ENCODE measurements at regions not wholly inside any gene's neighbourhood (a gene's known extent, or its start where the extent isn't known, plus 50 kb on each side); places are given as distances from the start of the nearest gene placed in this dataset.

GRCh38 chr3:17932136-17932771 lies 189.8 kb upstream of the TBC1D5 start:
- TF ChIP-seq JUNB (IDR thresholded peaks at IDR 0.05; ENCODE audit: unreplicated experiment) (no peak), EZH2 (IDR thresholded peaks at IDR 0.05; ENCODE audit: low read depth, unreplicated experiment) (no peak), REST (IDR thresholded peaks at IDR 0.05; ENCODE audit: unreplicated experiment) (no peak), POLR2AphosphoS5 (IDR thresholded peaks at IDR 0.05; ENCODE audit: low read depth) (no peak), ZNF114 (CRISPR knock-in tag; IDR thresholded peaks at IDR 0.05) (no peak), CREB1 (CRISPR knock-in tag; IDR thresholded peaks at IDR 0.05; ENCODE audit: low read depth) (no peak), EZH2phosphoT487 (IDR thresholded peaks at IDR 0.05; ENCODE audit: unreplicated experiment) (no peak), STAT1 (IDR thresholded peaks at IDR 0.05; ENCODE audit: unreplicated experiment) (no peak)
- TF ChIP-seq, protein P1, sequence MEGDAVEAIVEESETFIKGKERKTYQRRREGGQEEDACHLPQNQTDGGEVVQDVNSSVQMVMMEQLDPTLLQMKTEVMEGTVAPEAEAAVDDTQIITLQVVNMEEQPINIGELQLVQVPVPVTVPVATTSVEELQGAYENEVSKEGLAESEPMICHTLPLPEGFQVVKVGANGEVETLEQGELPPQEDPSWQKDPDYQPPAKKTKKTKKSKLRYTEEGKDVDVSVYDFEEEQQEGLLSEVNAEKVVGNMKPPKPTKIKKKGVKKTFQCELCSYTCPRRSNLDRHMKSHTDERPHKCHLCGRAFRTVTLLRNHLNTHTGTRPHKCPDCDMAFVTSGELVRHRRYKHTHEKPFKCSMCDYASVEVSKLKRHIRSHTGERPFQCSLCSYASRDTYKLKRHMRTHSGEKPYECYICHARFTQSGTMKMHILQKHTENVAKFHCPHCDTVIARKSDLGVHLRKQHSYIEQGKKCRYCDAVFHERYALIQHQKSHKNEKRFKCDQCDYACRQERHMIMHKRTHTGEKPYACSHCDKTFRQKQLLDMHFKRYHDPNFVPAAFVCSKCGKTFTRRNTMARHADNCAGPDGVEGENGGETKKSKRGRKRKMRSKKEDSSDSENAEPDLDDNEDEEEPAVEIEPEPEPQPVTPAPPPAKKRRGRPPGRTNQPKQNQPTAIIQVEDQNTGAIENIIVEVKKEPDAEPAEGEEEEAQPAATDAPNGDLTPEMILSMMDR (conservative IDR thresholded peaks at IDR 0.05; ENCODE audit: low read depth in 2 of 2) = no peak
- TF ChIP-seq, protein P2, sequence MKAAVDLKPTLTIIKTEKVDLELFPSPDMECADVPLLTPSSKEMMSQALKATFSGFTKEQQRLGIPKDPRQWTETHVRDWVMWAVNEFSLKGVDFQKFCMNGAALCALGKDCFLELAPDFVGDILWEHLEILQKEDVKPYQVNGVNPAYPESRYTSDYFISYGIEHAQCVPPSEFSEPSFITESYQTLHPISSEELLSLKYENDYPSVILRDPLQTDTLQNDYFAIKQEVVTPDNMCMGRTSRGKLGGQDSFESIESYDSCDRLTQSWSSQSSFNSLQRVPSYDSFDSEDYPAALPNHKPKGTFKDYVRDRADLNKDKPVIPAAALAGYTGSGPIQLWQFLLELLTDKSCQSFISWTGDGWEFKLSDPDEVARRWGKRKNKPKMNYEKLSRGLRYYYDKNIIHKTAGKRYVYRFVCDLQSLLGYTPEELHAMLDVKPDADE (IDR thresholded peaks at IDR 0.05) = no peak
- TF ChIP-seq, protein P3, sequence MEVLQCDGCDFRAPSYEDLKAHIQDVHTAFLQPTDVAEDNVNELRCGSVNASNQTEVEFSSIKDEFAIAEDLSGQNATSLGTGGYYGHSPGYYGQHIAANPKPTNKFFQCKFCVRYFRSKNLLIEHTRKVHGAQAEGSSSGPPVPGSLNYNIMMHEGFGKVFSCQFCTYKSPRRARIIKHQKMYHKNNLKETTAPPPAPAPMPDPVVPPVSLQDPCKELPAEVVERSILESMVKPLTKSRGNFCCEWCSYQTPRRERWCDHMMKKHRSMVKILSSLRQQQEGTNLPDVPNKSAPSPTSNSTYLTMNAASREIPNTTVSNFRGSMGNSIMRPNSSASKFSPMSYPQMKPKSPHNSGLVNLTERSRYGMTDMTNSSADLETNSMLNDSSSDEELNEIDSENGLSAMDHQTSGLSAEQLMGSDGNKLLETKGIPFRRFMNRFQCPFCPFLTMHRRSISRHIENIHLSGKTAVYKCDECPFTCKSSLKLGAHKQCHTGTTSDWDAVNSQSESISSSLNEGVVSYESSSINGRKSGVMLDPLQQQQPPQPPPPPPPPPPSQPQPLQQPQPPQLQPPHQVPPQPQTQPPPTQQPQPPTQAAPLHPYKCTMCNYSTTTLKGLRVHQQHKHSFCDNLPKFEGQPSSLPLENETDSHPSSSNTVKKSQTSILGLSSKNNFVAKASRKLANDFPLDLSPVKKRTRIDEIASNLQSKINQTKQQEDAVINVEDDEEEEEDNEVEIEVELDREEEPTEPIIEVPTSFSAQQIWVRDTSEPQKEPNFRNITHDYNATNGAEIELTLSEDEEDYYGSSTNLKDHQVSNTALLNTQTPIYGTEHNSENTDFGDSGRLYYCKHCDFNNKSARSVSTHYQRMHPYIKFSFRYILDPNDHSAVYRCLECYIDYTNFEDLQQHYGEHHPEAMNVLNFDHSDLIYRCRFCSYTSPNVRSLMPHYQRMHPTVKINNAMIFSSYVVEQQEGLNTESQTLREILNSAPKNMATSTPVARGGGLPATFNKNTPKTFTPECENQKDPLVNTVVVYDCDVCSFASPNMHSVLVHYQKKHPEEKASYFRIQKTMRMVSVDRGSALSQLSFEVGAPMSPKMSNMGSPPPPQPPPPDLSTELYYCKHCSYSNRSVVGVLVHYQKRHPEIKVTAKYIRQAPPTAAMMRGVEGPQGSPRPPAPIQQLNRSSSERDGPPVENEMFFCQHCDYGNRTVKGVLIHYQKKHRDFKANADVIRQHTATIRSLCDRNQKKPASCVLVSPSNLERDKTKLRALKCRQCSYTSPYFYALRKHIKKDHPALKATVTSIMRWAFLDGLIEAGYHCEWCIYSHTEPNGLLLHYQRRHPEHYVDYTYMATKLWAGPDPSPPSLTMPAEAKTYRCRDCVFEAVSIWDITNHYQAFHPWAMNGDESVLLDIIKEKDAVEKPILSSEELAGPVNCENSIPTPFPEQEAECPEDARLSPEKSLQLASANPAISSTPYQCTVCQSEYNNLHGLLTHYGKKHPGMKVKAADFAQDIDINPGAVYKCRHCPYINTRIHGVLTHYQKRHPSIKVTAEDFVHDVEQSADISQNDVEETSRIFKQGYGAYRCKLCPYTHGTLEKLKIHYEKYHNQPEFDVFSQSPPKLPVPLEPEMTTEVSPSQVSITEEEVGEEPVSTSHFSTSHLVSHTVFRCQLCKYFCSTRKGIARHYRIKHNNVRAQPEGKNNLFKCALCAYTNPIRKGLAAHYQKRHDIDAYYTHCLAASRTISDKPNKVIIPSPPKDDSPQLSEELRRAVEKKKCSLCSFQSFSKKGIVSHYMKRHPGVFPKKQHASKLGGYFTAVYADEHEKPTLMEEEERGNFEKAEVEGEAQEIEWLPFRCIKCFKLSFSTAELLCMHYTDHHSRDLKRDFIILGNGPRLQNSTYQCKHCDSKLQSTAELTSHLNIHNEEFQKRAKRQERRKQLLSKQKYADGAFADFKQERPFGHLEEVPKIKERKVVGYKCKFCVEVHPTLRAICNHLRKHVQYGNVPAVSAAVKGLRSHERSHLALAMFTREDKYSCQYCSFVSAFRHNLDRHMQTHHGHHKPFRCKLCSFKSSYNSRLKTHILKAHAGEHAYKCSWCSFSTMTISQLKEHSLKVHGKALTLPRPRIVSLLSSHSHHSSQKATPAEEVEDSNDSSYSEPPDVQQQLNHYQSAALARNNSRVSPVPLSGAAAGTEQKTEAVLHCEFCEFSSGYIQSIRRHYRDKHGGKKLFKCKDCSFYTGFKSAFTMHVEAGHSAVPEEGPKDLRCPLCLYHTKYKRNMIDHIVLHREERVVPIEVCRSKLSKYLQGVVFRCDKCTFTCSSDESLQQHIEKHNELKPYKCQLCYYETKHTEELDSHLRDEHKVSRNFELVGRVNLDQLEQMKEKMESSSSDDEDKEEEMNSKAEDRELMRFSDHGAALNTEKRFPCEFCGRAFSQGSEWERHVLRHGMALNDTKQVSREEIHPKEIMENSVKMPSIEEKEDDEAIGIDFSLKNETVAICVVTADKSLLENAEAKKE (CRISPR knock-in tag; IDR thresholded peaks at IDR 0.05) = no peak
